A673 (cell line): ENCODE measurements at regions not wholly inside any gene's neighbourhood (a gene's known extent, or its start where the extent isn't known, plus 50 kb on each side); places are given as distances from the start of the nearest gene placed in this dataset.

Experiments used
- EZH2 ChIP-seq: fragments of 200-600 bp; sonication (generic); IDR thresholded peaks from 2 replicates; pipeline ENCODE4 v1.6.1; 2017; ENCODE audit warnings: borderline replicate concordance, low read depth, mild to moderate bottlenecking, mixed read lengths, antibody characterized with exemption, low read length; ENCODE audit not compliant: poor library complexity, severe bottlenecking
- TF ChIP-seq, protein P1 (sequence below): fragments of 300-800, 200-600 bp; sonication (generic); conservative IDR thresholded peaks from 2 replicates; pipeline ENCODE4 v1.5.1; 2017; ENCODE audit warnings: low read depth, mild to moderate bottlenecking, antibody characterized with exemption, low read length, moderate library complexity, mixed read lengths

DNA sequence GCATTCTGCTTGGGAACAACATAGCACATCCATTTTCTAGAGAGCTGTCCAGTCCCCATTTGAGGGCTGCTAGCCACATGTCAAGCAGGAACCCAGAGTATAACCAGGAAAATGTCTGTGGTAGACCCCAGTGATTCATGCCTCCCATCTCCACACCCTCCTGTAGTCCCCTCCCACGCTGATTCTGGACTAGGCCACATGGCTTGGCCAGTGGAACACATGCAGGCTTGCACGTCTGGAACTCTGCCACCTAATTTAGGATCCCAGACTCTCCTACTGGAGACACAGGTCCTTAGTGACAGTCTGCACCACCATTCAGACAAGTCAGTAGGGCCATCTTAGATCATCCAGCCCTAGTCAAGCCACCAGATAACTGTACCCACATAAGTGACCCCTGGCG is 149.8 kb downstream of the ZIC5 start:
- TF ChIP-seq EZH2 = no peak
- TF ChIP-seq, protein P1, sequence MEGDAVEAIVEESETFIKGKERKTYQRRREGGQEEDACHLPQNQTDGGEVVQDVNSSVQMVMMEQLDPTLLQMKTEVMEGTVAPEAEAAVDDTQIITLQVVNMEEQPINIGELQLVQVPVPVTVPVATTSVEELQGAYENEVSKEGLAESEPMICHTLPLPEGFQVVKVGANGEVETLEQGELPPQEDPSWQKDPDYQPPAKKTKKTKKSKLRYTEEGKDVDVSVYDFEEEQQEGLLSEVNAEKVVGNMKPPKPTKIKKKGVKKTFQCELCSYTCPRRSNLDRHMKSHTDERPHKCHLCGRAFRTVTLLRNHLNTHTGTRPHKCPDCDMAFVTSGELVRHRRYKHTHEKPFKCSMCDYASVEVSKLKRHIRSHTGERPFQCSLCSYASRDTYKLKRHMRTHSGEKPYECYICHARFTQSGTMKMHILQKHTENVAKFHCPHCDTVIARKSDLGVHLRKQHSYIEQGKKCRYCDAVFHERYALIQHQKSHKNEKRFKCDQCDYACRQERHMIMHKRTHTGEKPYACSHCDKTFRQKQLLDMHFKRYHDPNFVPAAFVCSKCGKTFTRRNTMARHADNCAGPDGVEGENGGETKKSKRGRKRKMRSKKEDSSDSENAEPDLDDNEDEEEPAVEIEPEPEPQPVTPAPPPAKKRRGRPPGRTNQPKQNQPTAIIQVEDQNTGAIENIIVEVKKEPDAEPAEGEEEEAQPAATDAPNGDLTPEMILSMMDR = no peak
